ENCODE measurements at regions not wholly inside any gene's neighbourhood (a gene's known extent, or its start where the extent isn't known, plus 50 kb on each side); places are given as distances from the start of the nearest gene placed in this dataset.

GRCh38 chr13:80921541-80921940 is 580.6 kb upstream of the SPRY2 start:
- TF ChIP-seq CTCF (IDR thresholded peaks at IDR 0.05): no peak
- H3K4me1 ChIP-seq: no peaks in the 10 kb centered on the region
- ATAC-seq (no peak), DNase-seq (no peak)
- no peaks in the 10 kb centered on the region for H3K27me3 ChIP-seq (ENCODE audit: insufficient read depth in 3 of 3, low read length in 2 of 3)
- H3K36me3 ChIP-seq (ENCODE audit: insufficient read depth in 1 of 2, low read depth in 1 of 2): no peaks in the 10 kb centered on the region
- WGBS, 3 donors: 63% methylated on average over 2 of the region's 2 CpGs
- H3K27ac ChIP-seq: no peak overlapping the region
- intact Hi-C loops (cut with DNase I): no loop called here
- H3K9me3 ChIP-seq: no peaks in the 10 kb centered on the region
- H3K4me3 ChIP-seq: no peak overlapping the region

GRCh38 chr13:80906860-80907259 is 565.9 kb upstream of the SPRY2 start:
- ATAC-seq: no peak
- 77 to 82% (median 80%) methylated on average over 2 of the region's 2 CpGs for WGBS, 3 donors
- TF ChIP-seq CTCF (IDR thresholded peaks at IDR 0.05): no peak
- DNase-seq: peak in 1 of 2 donors; percentile 33
- intact Hi-C loops (cut with DNase I): no loop called here
- no peak overlapping the region for H3K27ac ChIP-seq
- no peaks in the 10 kb centered on the region for H3K4me1 ChIP-seq
- no peak overlapping the region for H3K4me3 ChIP-seq
- no peaks in the 10 kb centered on the region for H3K36me3 ChIP-seq (ENCODE audit: insufficient read depth in 1 of 2, low read depth in 1 of 2)
- H3K27me3 ChIP-seq (ENCODE audit: insufficient read depth in 3 of 3, low read length in 2 of 3): no peaks in the 10 kb centered on the region
- H3K9me3 ChIP-seq: no peaks in the 10 kb centered on the region

GRCh38 chr13:80904386-80904785 is 563.5 kb upstream of the SPRY2 start:
- no peaks in the 10 kb centered on the region for H3K36me3 ChIP-seq (ENCODE audit: insufficient read depth in 1 of 2, low read depth in 1 of 2)
- ATAC-seq (no peak), DNase-seq (no peak)
- H3K27ac ChIP-seq: no peak overlapping the region
- TF ChIP-seq CTCF (IDR thresholded peaks at IDR 0.05): no peak
- no peaks in the 10 kb centered on the region for H3K4me1 ChIP-seq
- H3K4me3 ChIP-seq: no peak overlapping the region
- no peaks in the 10 kb centered on the region for H3K9me3 ChIP-seq
- no peaks in the 10 kb centered on the region for H3K27me3 ChIP-seq (ENCODE audit: insufficient read depth in 3 of 3, low read length in 2 of 3)
- WGBS, 3 donors: 81 to 86% (median 85%) methylated on average over 1 of the region's 1 CpG
- intact Hi-C loops (cut with DNase I): no loop called here

GRCh38 chr13:80903911-80904310 is 563.0 kb upstream of the SPRY2 start:
- Histone ChIP-seq H3K4me3 (no peak overlapping the region), H3K36me3 (ENCODE audit: insufficient read depth in 1 of 2, low read depth in 1 of 2) (no peaks in the 10 kb centered on the region), H3K27me3 (ENCODE audit: insufficient read depth in 3 of 3, low read length in 2 of 3) (no peaks in the 10 kb centered on the region), H3K9me3 (no peaks in the 10 kb centered on the region), H3K27ac (no peak overlapping the region), H3K4me1 (no peaks in the 10 kb centered on the region)
- intact Hi-C loops (cut with DNase I): no loop called here
- no peak for TF ChIP-seq CTCF (IDR thresholded peaks at IDR 0.05)
- no peak for ATAC-seq
- DNase-seq: no peak

GRCh38 chr13:80901530-80901929 is 560.6 kb upstream of the SPRY2 start:
- DNase-seq: no peak
- Histone ChIP-seq H3K9me3 (no peaks in the 10 kb centered on the region), H3K27ac (no peak overlapping the region), H3K4me1 (no peaks in the 10 kb centered on the region), H3K27me3 (ENCODE audit: insufficient read depth in 3 of 3, low read length in 2 of 3) (no peaks in the 10 kb centered on the region), H3K36me3 (ENCODE audit: insufficient read depth in 1 of 2, low read depth in 1 of 2) (no peaks in the 10 kb centered on the region), H3K4me3 (no peak overlapping the region)
- no peak for ATAC-seq
- WGBS, 3 donors: 27 to 43% (median 31%) methylated on average over 2 of the region's 2 CpGs
- TF ChIP-seq CTCF (IDR thresholded peaks at IDR 0.05): no peak
- intact Hi-C loops (cut with DNase I): no loop called here
